ENCODE measurements at regions not wholly inside any gene's neighbourhood (a gene's known extent, or its start where the extent isn't known, plus 50 kb on each side); places are given as distances from the start of the nearest gene placed in this dataset.

DNA sequence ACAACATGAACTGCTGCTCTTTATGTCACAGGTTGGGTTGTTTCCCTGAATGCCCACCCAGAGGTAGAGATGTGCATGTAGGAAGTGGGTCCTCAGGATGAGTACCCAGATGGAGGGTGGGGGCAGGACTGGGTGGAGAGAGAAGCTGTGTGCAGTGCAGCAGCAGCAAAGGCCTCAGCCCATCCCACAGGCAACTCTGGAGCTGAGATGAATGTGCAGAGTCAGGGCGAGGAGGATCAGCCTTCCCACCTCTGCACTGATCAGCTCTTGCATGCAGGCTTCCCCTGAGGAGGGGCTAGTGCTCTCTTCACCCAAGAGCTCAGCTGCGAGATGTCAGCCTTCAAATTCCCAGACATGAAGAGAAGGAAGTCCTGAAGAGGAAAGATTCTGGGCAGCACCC, 326.2 kb upstream of the RAB6C start:
- no peak for DNase-seq

DNA sequence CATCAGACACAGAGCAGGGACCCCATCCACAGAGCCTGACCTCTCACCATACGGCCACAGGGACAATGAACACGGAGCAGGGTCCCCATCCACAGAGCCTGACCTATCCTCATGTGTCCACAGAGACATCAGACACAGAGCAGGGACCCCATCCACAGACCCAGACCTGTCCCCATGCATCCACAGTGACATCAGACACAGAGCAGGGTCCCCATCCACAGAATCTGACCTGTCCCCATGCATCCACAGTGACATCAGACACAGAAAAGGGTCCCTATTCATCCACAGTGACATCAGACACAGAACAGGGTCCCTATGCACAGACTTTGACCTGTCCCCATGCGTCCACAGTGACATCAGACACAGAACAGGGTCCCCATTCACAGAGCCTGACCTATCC, 325.1 kb upstream of the RAB6C start:
- DNase-seq: no peak

DNA sequence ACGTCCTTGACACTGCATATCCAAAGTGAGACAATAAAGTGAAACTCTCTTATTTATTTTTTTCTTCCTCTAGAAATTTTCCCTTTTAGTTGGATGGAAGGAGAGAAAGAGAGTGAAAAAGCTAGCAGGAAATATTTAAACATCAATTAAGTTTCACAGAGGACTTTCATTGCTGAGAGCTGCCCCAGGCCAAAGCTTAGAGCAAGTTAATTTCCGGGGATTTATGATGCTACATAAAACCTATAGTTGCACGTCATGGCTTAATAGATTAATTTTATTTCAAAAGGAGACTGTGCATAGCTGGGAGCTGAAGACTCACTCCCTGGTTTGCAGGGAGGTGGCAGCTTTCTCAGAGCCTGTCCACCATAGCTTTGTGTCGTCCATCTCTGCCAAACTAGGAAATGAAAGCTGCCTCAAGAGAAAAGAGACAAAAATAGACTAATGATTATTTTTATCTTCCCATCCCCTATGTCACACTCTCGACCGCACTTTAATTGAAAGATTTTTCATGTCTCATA, 323.3 kb upstream of the RAB6C start:
- no peak for DNase-seq

DNA sequence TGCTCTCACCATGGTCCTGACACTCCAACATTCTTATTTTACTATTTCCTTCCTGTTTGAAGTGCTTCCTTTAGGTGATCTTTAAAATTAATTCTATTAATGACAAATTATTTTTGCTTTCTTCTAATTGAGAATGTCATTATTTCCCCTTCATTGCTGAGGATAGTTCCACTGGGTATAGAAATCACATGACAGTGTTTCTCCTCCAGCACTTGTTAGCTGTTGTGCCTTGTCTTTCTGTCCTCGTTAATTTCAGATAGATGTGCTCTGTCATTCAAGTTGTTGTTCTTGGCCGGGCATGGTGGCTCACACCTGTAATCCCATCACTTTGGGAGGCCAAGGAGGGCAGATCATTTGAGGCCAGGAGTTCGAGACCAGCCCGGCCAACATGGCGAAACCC, 321.0 kb upstream of the RAB6C start:
- no peak for DNase-seq

DNA sequence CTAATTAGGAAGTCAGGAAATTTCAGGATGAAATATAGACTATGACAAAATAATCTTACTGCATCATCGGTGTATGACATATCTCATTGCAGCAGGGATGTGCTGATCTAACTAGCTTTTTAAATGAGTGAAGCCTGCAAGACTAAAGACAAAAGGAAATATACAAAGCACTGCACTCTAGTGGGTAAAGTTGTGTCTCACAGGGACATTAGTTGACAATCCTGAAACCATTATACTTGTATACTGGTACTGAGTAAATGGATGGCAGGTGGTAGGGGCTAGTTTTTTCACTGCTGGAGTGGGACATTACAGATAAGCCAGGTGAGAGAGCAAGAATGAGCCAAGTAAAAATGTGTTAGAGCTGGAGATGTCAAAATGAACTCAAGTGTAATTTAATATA, 317.5 kb upstream of the RAB6C start:
- DNase-seq: no peak

DNA sequence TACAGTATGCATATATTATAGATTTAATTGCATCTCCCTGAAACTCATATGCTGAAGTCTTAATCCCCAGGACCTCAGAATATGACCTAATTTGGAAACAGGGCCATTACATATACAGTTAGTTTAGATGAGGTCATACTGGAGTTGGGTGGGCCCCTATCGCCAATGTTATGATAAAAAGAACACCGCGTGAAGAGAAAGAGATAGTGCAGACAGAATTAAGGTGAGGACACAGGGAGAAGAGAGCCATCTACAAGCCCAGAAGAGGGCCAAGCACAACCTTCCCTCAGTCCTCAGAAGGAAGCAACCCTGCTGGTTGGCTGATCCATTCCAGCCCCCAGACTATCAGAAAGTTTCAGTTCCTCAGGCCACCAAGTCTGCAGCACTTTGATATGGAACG, 311.9 kb upstream of the RAB6C start:
- DNase-seq: no peak

DNA sequence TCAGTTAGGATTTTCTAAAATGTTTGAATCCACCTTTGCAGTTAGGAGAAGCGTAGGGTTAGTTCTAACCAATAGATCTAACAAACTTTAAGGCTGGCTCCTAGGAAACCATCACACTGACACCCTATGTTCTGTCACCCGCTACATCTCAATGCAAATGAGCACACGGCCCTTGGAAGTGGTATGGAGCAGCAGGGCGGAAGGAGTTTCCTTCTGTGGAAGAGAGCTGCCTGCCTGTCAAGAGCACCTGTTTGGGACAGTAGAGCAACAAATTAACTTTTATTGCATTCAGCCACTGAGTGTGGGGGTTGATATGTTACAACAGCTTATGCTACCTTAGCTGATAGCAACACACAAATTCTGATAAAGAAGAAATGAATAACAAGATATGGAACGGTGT, 306.9 kb upstream of the RAB6C start:
- DNase-seq: no peak

DNA sequence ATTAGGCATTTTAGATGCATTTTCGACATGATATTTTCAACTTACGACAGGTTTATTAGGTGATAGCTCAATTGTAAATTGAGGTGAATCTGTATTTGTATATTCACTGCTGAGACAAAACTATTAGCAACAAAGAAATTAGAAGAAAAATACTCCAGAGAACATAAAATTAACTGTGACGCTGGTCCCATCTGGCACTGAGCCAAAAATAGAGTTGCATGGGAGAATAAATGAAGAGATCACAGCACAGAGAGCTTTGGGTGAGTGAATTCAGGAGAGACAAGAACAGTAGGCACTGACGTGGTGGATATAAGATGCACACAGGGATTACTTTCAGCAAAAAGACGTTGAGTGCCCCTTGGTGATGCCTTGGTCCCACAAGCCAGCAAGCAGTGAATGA, 306.2 kb upstream of the RAB6C start:
- no peak for DNase-seq

DNA sequence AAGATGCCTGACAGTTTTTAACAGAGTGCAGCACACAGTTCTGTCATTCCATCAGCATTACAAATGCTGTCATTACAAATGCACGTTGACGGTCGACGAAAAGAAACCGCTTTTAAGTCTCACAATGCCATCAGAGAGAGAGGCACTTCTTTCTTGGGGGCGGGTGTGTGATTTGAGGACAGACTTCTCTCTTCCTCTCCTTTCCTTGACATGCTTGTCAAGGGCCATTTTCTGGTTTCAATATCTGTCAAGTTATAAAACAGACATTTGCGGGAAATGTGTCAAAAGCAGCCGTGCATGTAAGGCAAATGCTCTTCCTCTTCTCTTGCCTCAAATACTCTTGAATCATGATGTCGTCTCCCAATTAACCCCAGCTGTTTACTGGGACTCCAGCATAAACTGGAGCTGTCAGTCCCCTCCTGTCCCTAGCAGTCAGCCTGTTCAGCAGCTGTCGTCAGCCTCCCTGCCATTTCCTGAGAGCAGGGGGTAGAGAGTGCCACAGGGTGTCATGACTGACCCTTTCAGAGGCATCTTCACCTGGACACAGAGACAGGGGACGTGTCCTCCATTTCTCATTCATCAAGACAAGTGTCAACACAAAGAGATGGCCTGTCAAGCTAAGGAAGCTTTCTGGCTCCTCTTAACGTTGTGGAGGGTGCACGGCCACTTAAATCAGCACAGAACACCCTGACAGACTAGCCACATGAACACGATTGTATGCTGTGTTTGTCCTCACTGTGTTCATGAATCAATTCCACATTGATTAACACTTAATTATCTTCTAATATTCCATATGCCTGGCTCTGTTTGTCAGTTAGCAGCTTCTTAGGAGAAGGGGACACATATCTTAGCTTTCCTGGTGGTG, 305.4 kb upstream of the RAB6C start:
- no peak for DNase-seq

DNA sequence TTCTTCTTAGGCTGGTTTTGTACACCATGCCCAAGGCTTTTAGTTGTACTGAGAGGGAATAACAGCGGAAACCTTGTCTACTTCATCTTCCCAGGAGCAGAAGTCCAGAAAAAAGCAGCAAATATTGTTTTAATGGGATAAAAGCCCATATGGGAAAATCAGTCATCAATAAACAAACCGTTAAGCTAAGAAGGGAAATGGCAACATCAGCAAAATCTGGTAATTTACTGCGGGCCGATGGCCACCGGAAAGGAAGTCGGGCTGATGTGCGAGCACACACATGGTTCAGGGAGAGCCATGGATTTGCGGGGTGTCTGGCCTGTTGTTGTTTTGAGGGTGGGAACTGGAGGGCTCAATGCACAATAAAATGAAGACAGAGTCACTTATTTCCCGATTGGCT, 300.7 kb upstream of the RAB6C start:
- DNase-seq: no peak

DNA sequence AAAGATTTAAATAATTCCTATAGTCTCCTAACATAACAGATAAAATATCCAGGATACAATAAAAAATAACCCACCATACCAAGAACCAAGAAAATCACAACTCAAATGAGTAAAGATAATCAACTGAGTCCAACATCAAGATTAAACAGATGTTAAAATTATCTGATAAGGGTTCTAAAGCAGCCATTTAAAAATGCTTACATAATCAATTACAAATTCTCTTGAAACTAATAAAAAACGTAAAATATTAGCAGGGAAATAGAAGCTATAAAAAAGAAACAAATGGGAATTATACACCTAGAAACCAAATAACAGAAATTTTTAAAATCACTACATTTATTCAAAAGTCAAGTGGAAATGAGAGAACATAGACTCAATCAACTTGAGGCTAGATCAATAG, 297.7 kb upstream of the RAB6C start:
- DNase-seq: no peak

DNA sequence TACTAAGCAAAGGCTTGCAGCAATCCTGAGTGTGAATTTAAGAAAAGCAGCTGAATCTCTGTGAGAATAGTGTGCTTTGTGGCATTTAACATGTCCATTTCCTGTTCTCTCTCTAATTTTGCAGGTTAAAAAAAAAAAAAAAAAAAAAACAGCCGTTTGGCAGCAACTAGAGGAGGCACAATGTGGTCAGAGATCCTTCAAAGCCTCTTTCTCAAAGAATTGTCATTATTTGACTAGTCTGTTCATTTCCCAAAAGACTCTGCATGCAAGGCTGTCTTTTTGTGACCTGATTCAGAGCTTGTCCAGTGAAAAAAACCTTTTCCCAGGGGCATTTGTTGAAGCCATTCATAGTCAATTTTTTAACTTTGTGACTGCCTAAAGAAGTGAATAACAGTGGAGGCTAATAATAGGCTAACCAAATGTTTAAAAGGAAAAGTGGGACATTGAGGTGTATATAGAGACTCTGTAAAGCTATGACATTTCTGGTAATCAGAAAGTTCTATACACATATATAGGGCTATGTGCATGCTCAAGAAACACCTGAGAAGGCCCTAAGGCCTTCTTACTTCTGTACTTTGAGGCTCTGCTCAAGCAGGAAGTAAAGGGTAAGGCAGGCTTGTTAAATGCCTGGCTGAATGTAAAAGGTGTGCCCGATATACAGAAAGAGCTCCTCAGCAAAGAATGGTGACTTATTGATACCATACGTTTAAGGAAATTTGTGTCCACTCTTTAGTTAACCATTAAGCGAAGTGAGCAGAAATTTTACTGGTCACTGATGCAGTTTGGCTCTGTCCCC, 289.6 kb upstream of the RAB6C start:
- no peak for DNase-seq

DNA sequence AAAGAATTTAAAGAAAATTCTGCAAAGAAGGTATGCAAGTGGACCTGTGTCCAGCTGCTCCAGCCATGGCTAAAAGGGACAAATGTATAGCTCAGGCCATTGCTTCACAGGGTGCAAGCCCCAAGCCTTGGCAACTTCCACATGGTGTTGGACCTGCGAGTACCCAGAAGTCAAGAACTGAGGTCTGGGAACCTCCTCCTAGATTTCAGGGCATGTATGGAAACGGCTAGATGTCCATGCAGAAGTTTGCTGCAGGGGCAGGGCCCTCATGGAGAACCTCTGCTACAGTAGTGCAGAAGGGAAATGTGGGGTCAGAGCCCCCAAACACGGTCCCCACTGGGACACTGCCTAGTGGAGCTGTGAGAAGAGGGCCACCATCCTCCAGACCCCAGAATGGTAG, 284.0 kb upstream of the RAB6C start:
- no peak for DNase-seq

DNA sequence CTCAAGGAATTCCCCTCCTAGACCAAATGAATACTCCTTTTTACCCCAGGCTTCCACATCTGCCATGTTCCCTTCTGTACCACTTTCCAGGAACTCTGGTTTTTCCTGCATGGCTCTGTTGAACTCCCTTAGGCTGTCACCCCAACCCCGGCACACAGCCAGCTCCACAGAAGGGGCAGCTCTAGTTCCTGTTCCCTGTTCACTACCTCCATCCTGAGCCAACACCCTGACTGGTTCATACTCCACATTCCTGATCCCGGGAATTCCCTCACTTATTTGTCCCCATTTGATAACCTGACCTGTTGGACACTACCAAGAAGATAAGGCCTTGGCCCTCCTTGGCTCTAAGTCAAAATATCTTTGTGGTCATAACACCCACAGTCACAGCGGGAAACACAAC, 280.9 kb upstream of the RAB6C start:
- no peak for DNase-seq

DNA sequence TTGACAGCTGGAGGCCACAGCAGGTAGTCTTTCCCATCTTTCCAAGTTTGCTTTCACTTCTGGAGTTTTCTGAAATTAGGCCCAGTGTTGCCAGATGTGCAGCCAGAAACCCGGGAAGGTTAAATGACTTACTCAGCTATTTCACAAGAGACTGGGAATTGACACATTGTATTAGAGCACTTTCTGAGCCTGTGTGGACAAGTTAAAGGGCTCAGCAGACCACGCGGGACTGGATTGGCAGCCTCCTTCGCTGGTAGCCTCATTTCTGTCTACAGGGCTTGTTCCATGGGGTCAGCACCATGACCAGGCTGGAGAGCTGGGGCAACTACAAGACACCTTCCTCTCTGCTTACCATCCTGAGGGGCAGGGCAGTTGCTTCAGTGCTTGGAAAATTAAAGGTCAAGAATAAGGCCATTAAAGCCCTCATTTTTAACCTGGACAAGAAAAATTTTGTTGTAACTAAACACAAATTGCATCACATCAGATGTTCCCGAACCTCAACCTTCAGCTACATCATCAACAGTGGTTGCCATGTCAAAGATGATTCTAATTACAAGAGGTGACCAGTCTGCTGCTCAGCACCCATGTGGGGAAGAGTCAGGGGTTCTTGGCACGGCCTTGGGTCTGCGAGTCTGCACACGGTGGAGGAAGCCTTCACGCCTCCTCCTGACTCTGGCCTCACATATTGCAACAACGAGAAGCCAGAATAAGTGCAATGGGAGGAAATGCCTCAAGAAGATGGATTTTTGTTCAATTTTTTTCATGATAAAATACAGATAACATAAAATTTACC, 279.5 kb upstream of the RAB6C start:
- DNase-seq: no peak

DNA sequence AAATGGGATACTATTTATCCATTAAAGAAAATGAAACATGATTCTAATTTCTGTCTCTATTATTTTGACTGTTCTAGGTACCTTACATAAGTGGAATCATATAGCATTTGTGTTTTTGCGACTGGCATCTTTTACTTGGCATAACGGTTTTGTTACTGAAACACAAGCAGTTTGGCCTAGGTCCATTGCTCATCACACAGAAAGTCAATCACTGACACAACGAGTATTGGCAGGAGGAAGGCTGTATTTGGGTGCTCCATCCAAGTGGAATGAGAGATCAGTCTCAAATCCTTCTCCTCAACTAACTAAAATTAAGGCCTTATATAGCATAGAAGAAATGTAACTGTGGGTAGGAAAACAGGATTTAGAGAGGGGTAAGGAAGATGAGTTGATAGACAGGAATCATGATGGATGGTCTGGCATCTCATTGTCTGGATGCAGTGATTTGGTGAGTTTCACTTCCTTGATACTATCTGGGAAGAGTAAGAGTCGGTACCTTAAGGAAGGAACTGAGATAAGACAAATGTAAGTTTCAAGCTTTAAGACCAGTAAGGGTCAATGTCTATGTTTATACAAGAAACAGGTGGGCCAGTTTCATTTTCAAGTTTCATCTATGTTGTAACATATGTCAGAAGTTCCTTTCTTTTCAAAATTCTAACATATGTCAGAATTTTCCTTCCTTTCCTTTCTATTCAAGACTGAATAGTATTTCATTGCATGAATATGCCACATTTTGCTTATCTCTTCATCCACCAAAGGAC, 276.9 kb upstream of the RAB6C start:
- no peak for DNase-seq

DNA sequence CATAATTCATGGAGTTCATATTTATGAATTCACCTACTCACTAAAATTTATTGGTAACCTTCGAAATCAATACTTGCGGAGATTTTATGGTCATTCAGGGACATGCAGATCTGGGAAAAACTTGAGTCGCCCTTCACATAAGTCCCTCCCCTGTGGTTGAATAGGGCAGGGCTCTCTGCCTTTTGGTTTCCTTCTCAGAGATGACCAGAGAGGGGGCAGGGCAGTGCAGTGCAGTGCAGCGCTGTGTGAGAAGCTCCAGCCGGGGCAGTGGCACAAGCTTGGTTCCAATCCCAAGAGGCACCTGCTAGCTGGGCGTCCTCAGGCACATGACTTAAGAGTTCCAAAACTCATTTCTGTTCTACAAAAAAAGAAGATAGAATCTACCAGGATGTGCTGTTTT, 274.4 kb upstream of the RAB6C start:
- DNase-seq: no peak

DNA sequence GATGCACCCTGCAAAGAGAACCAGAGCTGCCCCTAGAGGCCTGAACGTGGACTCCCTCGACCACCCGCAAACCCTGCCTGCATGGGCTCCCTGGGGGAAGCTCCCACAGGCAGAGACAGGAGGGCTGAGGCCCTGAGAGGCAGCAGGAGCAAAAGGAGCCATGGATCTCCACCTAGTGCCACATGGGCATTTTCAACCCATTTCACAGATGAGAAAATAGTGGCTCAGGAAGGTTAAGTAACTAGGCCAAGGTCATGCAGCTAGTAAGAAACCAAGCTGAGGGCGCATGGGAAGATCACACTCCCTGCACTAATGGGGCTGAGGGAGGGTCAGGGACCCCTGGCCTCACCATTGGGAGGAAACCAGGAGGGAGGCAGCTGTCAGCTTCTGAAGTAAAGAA, 271.7 kb upstream of the RAB6C start:
- no peak for DNase-seq

DNA sequence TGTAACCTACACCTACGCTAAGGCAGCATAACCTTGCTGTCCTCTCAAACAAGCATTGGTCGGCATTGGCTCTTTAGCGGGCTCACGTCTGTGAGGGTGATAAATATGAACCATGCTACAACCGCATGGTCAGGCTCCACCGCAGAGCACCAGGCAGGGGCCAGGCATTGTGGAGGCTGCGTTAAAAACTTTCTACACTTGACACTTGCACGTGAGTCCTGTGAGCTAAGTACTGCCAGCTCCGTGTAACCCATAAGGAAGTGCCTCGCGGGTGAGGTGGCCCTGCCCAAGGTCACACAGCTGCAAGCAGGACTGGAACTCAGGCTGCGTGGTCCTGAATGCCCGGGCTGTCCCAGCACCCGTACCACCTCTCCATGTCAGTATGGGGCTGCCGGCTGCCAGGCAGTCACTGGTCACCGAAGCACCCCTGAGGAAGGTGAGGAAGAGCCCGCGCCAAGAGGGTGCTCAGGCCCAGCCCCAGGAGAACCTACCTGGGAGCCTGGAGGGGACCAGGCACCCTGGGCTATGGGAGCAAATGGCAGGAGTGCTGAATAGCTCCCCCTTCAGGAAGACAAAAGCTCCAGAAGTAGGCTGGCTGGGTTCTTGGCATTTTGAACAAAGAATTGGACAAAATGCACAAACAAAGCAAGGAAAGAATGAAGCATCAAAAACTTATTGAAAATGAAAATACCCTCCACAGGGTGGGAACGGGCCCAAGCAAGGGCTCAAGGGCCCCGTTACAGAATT, 271.1 kb upstream of the RAB6C start:
- DNase-seq: no peak

DNA sequence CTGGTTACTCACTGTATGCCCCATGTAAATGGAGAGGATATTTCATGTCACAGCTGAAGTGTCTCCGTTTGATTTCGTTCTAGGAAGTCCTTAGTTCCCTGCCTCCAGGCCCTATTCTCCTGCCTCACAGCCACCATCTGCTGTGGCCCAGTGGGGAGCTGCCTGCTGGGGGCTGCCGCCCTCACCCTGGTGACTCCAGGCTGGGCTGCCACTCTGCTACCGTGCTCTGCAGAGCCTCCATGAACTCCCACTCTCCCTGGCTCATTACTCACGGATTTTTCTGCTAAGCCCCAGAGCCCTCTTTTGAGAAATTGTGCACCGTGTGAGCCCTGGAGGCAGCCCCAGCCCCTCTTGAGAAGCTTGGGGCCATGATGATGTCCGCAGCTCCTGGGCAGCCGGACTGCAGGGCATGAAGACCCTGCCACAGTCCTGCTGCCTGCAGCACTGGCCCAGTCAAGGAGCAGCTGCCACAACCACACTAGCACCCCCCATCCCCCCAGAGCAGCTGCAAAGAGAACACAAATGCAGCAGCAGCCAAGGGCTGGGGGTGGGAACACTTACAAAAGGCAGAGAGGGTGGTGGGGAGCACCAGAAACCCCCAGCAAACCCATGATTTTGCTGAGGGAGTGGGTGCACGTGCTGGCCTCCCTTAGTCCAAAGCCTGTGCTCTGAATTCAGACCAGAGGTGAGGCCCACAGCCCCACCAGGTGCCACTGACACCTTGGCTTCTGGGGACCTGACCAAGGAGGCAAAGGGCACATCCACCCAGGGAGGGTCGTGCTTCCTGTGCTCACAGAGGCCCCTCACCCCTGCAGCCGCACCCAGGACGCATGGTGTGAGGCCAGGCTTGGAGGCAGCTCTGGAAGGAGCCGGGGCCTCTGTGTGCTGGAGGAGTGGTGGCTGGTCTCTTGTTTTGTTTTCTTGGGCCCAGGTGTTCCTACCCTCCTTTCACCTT, 270.2 kb upstream of the RAB6C start:
- DNase-seq: no peak
